Psoas muscle (tissue), 7 donors: ENCODE measurements at regions not wholly inside any gene's neighbourhood (a gene's known extent, or its start where the extent isn't known, plus 50 kb on each side); places are given as distances from the start of the nearest gene placed in this dataset.

Source experiments
- ATAC-seq, 4 donors: fragments of 200-7000 bp; cut with Tn5 transposase; one replicate each; pipeline ENCODE4 v1.9.1; 2020; ENCODE audit warnings: moderate library complexity in 3 of 4, mild to moderate bottlenecking in 2 of 4
- DNase-seq, 2 donors: peaks; one replicate each; pipeline ENCODE4 v3.0.0-alpha.2; 2020
- H3K27ac ChIP-seq: fragments of 200-600 bp; one replicate; pipeline ENCODE4 v1.8.0; 2022
- H3K27me3 ChIP-seq, 3 donors: fragments of 200-600 bp in 1 of 3; one replicate each; pipeline versions ENCODE4 v1.6.1 to v1.8.0; 2013 to 2022; ENCODE audit warnings: low read length in 2 of 3, mild to moderate bottlenecking in 2 of 3, moderate library complexity in 1 of 3; ENCODE audit not compliant: insufficient read depth in 3 of 3
- H3K36me3 ChIP-seq, 2 donors: fragments of 200-600 bp in 1 of 2; one replicate each; pipeline versions ENCODE4 v1.6.1 to v1.8.0; 2013 to 2022; ENCODE audit warnings: low read depth in 1 of 2, mild to moderate bottlenecking in 1 of 2, moderate library complexity in 1 of 2; ENCODE audit not compliant: insufficient read depth in 1 of 2
- H3K4me1 ChIP-seq: fragments of 200-600 bp; one replicate; pipeline ENCODE4 v1.8.0; 2022
- H3K4me3 ChIP-seq: fragments of 200-600 bp; one replicate; pipeline ENCODE4 v1.8.0; 2022; ENCODE audit warnings: mild to moderate bottlenecking
- H3K9me3 ChIP-seq: fragments of 200-600 bp; one replicate; pipeline ENCODE4 v1.8.0; 2022
- CTCF ChIP-seq: fragments of 200-600 bp; IDR thresholded peaks from one replicate; pipeline ENCODE4 v1.8.0; 2022; ENCODE audit warnings: antibody characterized with exemption
- WGBS, 3 donors: extraction: QIAGEN DNeasy Blood & Tissue Kit; methylation state at CpG; one replicate each; pipeline versions ENCODE4 v1.1.6 to v1.1.7; 2013; 5-methylcytosine and 5-hydroxymethylcytosine counted together
- intact Hi-C, 2 donors: fragments of 100-400 bp; cut with DNase I; formaldehyde crosslinking; loops; one replicate each; pipeline versions ENCODE4 v1.11.0 to v1.14.2; 2022
- donor health status: healthy with polysubstance abuse.
- donor health status: DM: no; HTN: no; CAD: no; lungs with moderate emphysema.
- donor health status: Bipolar disorder and iron deficiency.
- donor health status: healthy.
- donor health status: DM: yes; HTN: yes; CAD: no.
- donor health status: DM: no; HTN: no; CAD: no.
- donor health status: DM: yes; HTN: yes; CAD: no.

- Histone ChIP-seq H3K9me3 (no peaks in the 10 kb centered on the region), H3K4me3 (no peak overlapping the region), H3K4me1 (no peaks in the 10 kb centered on the region), H3K27me3 (no peaks in the 10 kb centered on the region), H3K27ac (no peak overlapping the region), H3K36me3 (no peaks in the 10 kb centered on the region)
- intact Hi-C loops: no loop called here
- DNase-seq (no peak), ATAC-seq (no peak)
- TF ChIP-seq CTCF: no peak
- 60 to 71% (median 70%) methylated on average over 6 of the region's 6 CpGs for WGBS, 3 donors
Observed at GRCh38 chrX:20352504-20352903, 85.8 kb upstream of the RPS6KA3 start.

- no peak for DNase-seq
- Histone ChIP-seq H3K36me3 (no peaks in the 10 kb centered on the region), H3K27me3 (no peaks in the 10 kb centered on the region), H3K4me1 (no peaks in the 10 kb centered on the region), H3K9me3 (no peaks in the 10 kb centered on the region), H3K4me3 (no peak overlapping the region), H3K27ac (no peak overlapping the region)
- WGBS, 3 donors: 56 to 74% (median 64%) methylated on average over 3 of the region's 3 CpGs
- TF ChIP-seq CTCF: no peak
- intact Hi-C loops: no loop called here
- ATAC-seq: no peak
Observed at GRCh38 chrX:20350596-20350995, 83.9 kb upstream of the RPS6KA3 start.

GRCh38 chrX:20348139-20348538, 81.4 kb upstream of the RPS6KA3 start:
- no peaks in the 10 kb centered on the region for H3K27me3 ChIP-seq
- intact Hi-C loops: no loop called here

GRCh38 chrX:20347481-20347880, 80.8 kb upstream of the RPS6KA3 start:
- intact Hi-C loops: no loop called here
- H3K36me3 ChIP-seq: no peaks in the 10 kb centered on the region
- ATAC-seq (no peak), DNase-seq (no peak)
- no peaks in the 10 kb centered on the region for H3K9me3 ChIP-seq
- no peaks in the 10 kb centered on the region for H3K27me3 ChIP-seq
- H3K4me3 ChIP-seq: no peak overlapping the region
- H3K4me1 ChIP-seq: no peaks in the 10 kb centered on the region
- H3K27ac ChIP-seq: no peak overlapping the region
- 38 to 59% (median 41%) methylated on average over 5 of the region's 5 CpGs for WGBS, 3 donors
- no peak for TF ChIP-seq CTCF

More at GRCh38 chrX:20348139-20348538, 81.4 kb upstream of the RPS6KA3 start:
- H3K4me1 ChIP-seq: no peaks in the 10 kb centered on the region
- H3K9me3 ChIP-seq: no peaks in the 10 kb centered on the region
- H3K4me3 ChIP-seq: no peak overlapping the region
- no peak for TF ChIP-seq CTCF
- WGBS, 3 donors: 72 to 87% (median 80%) methylated on average over 4 of the region's 4 CpGs
- ATAC-seq (no peak), DNase-seq (no peak)
- H3K27ac ChIP-seq: no peak overlapping the region
- H3K36me3 ChIP-seq: no peaks in the 10 kb centered on the region

GRCh38 chrX:20333672-20334071, 67.0 kb upstream of the RPS6KA3 start:
- 17 to 47% (median 23%) methylated on average over 1 of the region's 1 CpG for WGBS, 3 donors
- TF ChIP-seq CTCF: no peak
- H3K9me3 ChIP-seq: no peaks in the 10 kb centered on the region
- DNase-seq (no peak), ATAC-seq (no peak)
- no peaks in the 10 kb centered on the region for H3K36me3 ChIP-seq
- no peak overlapping the region for H3K27ac ChIP-seq
- H3K27me3 ChIP-seq: peaks cover 0 to 4% (median 0%) of the 10 kb centered on the region in 3 donors
- intact Hi-C loops: no loop called here
- no peaks in the 10 kb centered on the region for H3K4me1 ChIP-seq
- no peak overlapping the region for H3K4me3 ChIP-seq
